HEK293 (cell line): ENCODE measurements at regions not wholly inside any gene's neighbourhood (a gene's known extent, or its start where the extent isn't known, plus 50 kb on each side); places are given as distances from the start of the nearest gene placed in this dataset.

Experiments
- BCL11A ChIP-seq: fragments of 450-650 bp; formaldehyde crosslinking; IDR thresholded peaks from 2 replicates; pipeline ENCODE4 v1.5.1; 2016; ENCODE audit warnings: low read depth, missing biosample characterization, missing genetic modification characterization
- CTCF ChIP-seq: fragments of 450-650 bp; formaldehyde crosslinking; IDR thresholded peaks from 2 replicates; pipeline ENCODE4 v1.5.1; 2016; ENCODE audit warnings: missing biosample characterization, missing genetic modification characterization
- FEZF1 ChIP-seq: fragments of 450-650 bp; formaldehyde crosslinking; IDR thresholded peaks from 2 replicates; pipeline ENCODE4 v1.5.1; 2016; ENCODE audit warnings: missing biosample characterization, missing genetic modification characterization
- KLF10 ChIP-seq: fragments of 450-650 bp; IDR thresholded peaks from 2 replicates; pipeline ENCODE4 v1.5.1; 2018; ENCODE audit warnings: missing biosample characterization, mild to moderate bottlenecking, missing genetic modification characterization
- PRDM10 ChIP-seq: fragments of 450-650 bp; formaldehyde crosslinking; IDR thresholded peaks from 2 replicates; pipeline ENCODE4 v1.5.1; 2016; ENCODE audit warnings: missing biosample characterization, missing genetic modification characterization
- ZBTB49 ChIP-seq: fragments of 450-650 bp; formaldehyde crosslinking; IDR thresholded peaks from 2 replicates; pipeline ENCODE4 v1.5.1; 2016; ENCODE audit warnings: missing biosample characterization, missing genetic modification characterization, low read depth
- ZFP41 ChIP-seq: fragments of 450-650 bp; formaldehyde crosslinking; IDR thresholded peaks from 2 replicates; pipeline ENCODE4 v1.5.1; 2016; ENCODE audit warnings: missing biosample characterization, missing genetic modification characterization, borderline replicate concordance
- ZNF558 ChIP-seq: fragments of 450-650 bp; formaldehyde crosslinking; IDR thresholded peaks from 2 replicates; pipeline ENCODE4 v1.5.1; 2016; ENCODE audit warnings: missing biosample characterization, missing genetic modification characterization

- TF ChIP-seq BCL11A (tag by site-specific recombination), result no peak
- TF ChIP-seq KLF10 (tag by site-specific recombination), result no peak
- TF ChIP-seq CTCF (tag by site-specific recombination), result no peak
- no peak for TF ChIP-seq ZNF558 (tag by site-specific recombination)
- TF ChIP-seq PRDM10, result no peak
- TF ChIP-seq ZBTB49 (tag by site-specific recombination), result no peak
- no peak for TF ChIP-seq FEZF1 (tag by site-specific recombination)
- TF ChIP-seq ZFP41 (tag by site-specific recombination), result no peak
Observed at GRCh38 chr1:22309572-22309971, 142.1 kb upstream of the ZBTB40 start.
